HG02623 (cell line): ENCODE measurements at regions not wholly inside any gene's neighbourhood (a gene's known extent, or its start where the extent isn't known, plus 50 kb on each side); places are given as distances from the start of the nearest gene placed in this dataset.
"Not testable (repeated sequence)": the region's sequence is repeated elsewhere in the genome, so short reads cannot be mapped to it uniquely, and the experiment has no call there.

ENCODE experiments used
- ATAC-seq: cut with Tn5 transposase; IDR thresholded peaks from one replicate; pipeline ENCODE4 v1.9.1; 2021; ENCODE audit warnings: moderate library complexity; ENCODE audit not compliant: unreplicated experiment

- no peak for ATAC-seq
These were observed 292.5 kb upstream of the CNR1 start for GRCh38 chr6:88458662-88459061.

DNA sequence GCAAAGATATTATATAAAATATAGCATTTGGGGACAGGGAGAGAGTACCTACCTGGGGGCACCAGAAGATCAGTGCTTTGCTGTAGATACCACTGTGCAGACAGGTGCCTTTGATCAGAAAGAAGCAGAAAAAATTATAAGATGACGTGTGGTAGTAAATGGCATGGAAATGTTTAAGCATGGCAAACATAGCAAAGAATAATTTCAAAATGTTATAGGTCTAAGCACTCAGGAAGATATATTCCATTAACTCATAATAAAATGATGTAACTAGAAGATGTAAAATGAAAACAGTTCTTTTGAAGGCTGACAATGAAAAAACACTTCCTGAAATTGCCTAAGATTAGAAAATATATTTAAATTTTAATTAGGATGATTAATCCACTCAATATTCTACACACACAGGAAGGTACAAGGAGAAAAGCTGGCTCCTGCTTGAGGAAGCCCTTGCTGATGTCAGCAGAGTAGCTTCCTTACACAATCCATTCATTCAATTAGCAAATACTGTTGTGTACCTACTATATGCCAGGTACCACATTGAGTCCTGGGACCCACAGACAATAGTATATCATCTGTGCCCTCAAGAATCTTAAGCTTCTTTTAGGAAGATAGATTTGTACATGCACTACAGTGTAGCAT, 290.2 kb upstream of the CNR1 start:
- no peak for ATAC-seq

GRCh38 chr6:88455317-88455716, 289.2 kb upstream of the CNR1 start:
- no peak for ATAC-seq

GRCh38 chr6:88454658-88455057, 288.5 kb upstream of the CNR1 start:
- no peak for ATAC-seq

GRCh38 chr6:88449770-88450169, 283.6 kb upstream of the CNR1 start:
- ATAC-seq, result no peak

GRCh38 chr6:88445188-88445965, 279.2 kb upstream of the CNR1 start:
- no peak for ATAC-seq

GRCh38 chr6:88443554-88443953, 277.4 kb upstream of the CNR1 start:
- ATAC-seq, result no peak

GRCh38 chr6:88442737-88443136, 276.6 kb upstream of the CNR1 start:
- ATAC-seq, result no peak

GRCh38 chr6:88441346-88441745, 275.2 kb upstream of the CNR1 start:
- ATAC-seq, result no peak

- no peak for ATAC-seq
These were observed 261.9 kb upstream of the CNR1 start for GRCh38 chr6:88428068-88428467.

DNA sequence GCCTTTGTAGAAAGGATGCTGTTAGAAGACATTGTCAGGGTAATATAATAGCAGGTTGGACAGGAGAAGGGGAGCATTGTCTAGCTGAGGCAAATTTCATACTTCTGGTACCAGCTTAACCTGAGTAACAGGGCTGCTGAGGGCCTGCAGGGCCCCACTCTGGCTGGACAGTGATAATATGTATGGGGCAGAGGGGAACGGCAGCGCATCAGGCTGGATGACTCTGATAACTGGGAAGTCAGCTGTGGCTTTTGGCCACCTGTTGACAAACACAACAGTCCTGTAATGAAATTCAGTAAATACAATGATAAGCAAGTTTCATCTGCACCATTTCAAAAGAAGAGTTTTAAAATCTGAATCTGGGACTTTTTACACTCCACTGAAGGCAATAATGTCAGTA, 259.9 kb upstream of the CNR1 start:
- ATAC-seq, result no peak

- ATAC-seq, result no peak
These were observed 256.7 kb upstream of the CNR1 start for GRCh38 chr6:88422831-88423230.

- not testable (repeated sequence) for ATAC-seq
These were observed 254.9 kb upstream of the CNR1 start for GRCh38 chr6:88420967-88421488.

DNA sequence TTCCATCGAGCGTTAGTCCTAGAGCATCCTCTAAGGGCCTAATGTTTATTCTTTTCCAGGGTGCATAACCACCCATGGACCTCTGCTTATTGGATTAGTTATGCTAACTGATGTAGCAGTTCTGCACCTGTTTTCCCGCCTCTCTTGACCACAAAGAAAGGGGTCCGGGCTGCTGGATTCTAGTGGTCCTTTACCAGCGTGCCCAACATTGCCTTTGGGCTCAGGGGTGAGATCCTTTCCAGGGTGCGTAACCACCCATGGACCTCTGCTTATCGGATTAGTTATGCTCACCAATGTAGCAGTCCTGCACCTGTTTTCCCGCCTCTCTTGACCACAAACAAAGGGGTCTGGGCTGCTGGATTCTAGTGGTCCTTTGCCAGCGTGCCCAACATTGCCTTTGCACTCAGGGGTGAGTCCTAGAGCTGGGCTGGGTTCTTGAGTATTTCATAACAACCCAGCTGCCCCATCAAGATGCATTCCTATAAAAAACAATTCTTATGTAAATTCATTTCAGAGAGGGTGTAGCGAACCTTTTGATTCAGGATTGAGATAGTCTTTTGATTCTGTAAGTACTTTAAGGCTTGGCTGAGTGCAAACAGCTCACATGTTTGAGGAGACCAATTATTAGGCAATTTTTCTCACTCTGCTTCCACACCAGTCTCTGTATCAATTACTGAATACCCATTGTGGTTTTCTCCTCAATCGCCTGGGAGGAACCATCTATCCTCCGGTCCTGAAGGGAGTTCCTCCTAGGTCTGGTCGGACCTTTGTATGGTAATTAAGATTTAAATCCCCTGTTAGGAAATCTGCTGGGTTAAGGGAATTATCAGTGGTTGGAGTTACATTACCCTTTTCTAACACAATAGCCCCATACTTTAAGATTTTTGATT, 253.0 kb upstream of the CNR1 start:
- ATAC-seq, result not testable (repeated sequence)

DNA sequence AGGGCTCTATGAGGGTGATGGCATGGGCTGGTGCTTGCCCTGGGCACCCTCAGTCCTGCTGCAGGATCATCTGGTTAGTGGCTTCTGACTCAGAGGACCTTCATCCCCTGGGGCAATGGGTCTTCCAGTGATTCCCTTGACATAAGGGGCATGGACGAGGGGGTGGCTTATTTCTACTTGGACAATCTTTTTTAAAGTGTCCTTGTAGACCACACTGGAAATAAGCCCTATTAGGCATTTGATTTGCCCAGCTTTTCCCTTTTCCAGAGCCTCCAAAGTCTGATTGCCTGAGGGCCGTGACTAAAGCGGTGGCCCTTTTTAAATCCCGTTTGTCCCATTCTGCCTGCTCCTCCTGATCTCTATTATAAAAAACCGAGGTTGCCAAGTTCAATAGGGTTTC, 251.2 kb upstream of the CNR1 start:
- not testable (repeated sequence) for ATAC-seq

- ATAC-seq, result no peak
These were observed 247.3 kb upstream of the CNR1 start for GRCh38 chr6:88413459-88413858.

- not testable (repeated sequence) for ATAC-seq
These were observed 242.2 kb upstream of the CNR1 start for GRCh38 chr6:88408355-88408754.

DNA sequence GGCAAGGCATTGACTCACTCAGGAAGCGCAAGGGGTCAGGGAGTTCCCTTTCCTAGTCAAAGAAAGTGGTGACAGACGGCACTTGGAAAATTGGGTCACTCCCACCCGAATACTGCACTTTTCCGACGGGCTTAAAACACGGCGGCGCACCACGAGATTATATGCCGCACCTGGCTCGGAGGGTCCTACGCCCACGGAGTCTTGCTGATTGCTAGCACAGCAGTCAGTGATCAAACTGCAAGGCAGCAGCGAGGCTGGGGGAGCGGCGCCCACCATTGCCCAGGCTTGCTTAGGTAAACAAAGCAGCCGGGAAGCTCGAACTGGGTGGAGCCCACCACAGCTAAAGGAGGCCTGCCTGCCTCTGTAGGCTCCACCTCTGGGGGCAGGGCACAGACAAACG, 240.5 kb upstream of the CNR1 start:
- not testable (repeated sequence) for ATAC-seq

DNA sequence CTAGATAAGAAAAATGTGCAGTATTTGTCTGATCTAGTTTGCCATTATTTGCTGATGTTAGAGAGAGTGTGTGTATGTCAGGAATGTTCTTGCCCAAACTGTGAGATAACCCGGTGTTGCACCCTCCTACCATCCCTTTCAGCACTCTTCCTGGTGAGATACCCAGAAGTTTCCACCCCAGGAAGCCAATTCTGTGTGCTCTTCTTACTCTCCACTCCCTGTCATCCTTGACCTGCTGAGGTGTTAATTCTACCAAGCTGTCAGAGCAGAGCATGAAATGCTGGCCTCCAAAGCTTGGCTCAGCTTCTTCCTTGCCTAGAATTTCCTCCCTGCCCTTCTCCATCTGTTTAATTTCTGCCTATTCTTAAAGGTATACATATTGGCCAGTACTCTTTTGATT, 237.3 kb upstream of the CNR1 start:
- no peak for ATAC-seq

DNA sequence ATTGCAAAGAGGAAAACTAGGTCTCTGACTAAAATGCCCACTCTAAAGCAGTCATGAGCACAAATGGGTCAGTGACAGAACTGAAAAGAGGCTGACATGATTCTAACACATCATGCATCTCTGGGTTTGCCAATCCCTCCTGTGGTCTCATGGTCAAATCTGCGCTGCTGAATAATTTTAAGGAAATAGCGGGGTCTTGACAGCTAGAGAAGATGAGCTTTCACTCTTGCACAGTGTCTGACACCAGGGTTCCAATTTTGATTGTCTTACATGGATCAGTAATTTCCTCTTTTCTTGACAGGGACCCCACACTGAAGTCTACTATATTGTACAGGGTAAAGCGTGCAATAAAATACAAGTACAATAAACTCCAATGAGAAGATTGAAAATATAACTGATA, 236.8 kb upstream of the CNR1 start:
- no peak for ATAC-seq

GRCh38 chr6:88390998-88391397, 224.9 kb upstream of the CNR1 start:
- not testable (repeated sequence) for ATAC-seq
